GM18907 (cell line): ENCODE measurements at regions not wholly inside any gene's neighbourhood (a gene's known extent, or its start where the extent isn't known, plus 50 kb on each side); places are given as distances from the start of the nearest gene placed in this dataset.
"Not testable (repeated sequence)": the region's sequence is repeated elsewhere in the genome, so short reads cannot be mapped to it uniquely, and the experiment has no call there.

Source experiments
- ATAC-seq: cut with Tn5 transposase; IDR thresholded peaks from one replicate; pipeline ENCODE4 v1.9.1; 2021; ENCODE audit warnings: mild to moderate bottlenecking, moderate library complexity; ENCODE audit not compliant: unreplicated experiment

- ATAC-seq: peak; percentile 84
These were observed 107.6 kb upstream of the CYRIA start for GRCh38 chr2:16773080-16773713.

- ATAC-seq: no peak
These were observed 102.3 kb upstream of the CYRIA start for GRCh38 chr2:16767789-16768476.

- no peak for ATAC-seq
These were observed 99.7 kb upstream of the CYRIA start for GRCh38 chr2:16765356-16765755.

GRCh38 chr2:16764487-16764886, 98.9 kb upstream of the CYRIA start:
- ATAC-seq: no peak

- no peak for ATAC-seq
These were observed 97.9 kb upstream of the CYRIA start for GRCh38 chr2:16763493-16763899.

DNA sequence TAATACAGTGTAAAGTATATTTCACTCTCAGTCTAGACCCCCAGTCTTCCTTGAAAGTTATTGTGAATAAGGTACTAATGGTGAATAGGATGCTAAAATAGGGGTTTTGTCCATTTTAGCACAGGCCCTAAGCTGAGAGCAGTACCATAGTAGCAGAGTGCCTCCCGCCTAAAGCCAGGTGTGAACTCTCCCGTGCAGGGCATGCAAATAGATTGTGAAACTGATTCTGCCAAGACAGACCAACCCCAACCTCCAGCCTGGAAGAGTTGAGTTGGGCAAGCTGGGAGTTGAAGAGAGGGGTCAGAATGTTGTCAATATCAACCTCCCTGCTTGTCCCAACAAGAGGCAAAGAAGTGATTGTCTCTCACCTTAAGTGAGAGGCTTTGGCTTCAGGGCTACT, 97.4 kb upstream of the CYRIA start:
- no peak for ATAC-seq

- no peak for ATAC-seq
These were observed 94.8 kb upstream of the CYRIA start for GRCh38 chr2:16760426-16760825.

DNA sequence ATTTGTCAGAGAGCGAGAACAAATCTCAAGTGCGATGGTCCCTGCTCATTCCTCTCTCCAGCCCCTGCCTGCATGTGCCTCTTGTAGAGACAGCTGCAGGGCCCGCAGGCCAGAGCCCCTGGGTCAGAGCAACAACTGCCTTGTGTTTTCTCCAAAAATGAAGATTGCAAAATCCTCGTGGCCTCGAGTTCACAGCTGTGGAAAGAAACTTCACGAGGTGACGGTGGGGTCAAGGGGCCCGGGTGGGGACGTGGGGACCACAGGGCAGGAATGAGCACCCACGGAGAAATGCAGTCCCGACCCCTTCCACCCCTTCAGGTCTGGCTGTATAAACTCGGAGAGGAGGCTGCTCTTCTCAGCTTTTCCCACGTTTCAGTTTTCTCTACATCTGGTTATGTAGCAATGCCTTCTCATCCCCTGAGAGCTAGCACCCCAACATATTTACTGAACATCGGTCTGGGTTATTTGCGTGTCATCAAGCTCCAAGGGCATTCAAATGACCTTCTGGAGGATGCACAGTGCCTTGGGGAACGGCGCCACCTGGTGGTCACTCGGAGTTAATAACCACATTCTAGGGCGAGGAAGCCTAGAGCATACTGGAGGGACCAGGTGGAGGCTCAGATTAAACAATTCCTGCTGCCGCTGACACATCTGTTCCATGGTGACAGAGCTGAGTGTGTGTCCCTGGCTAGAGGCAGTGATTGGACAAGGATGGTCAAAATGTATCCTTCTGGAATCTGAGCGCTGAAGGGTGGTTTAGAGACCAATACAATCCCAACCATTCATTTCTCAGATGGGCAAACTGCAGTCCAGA, 91.4 kb upstream of the CYRIA start:
- ATAC-seq: peak; percentile 97

DNA sequence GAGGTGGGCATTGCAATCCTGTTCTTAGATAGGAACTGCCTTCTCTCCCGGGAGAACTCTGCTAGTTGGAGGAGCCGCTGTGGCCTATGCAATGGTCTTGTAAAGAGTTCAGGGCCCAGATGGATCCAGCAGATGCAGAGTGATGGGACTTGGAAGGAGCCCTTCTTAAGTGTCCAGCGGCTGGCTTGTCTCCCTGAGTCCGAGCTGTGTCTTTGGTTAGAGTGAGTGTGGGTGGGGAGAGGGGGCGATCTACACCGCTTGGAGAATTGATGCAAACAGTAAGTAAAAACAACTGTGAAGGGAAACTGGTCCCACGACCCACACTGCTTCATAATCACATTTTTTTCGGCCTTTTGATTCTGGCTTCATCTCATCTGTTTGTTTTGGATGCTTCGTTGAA, 89.8 kb upstream of the CYRIA start:
- ATAC-seq: no peak

- ATAC-seq: not testable (repeated sequence)
These were observed 87.4 kb upstream of the CYRIA start for GRCh38 chr2:16753025-16753424.

DNA sequence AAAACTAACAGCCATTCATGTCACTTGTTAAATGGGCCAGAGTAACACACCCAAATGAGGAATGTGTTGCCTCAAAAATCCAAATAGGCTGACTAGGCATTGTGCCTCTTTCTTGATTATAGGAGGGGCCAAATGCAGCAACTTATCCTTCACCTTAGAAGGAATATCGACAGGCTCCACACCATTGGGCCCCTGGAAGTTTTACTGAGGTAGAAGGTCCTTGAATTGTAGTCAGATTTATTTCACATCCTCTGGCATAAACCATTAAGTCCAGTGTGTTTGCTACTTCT, 85.2 kb upstream of the CYRIA start:
- ATAC-seq: not testable (repeated sequence)

DNA sequence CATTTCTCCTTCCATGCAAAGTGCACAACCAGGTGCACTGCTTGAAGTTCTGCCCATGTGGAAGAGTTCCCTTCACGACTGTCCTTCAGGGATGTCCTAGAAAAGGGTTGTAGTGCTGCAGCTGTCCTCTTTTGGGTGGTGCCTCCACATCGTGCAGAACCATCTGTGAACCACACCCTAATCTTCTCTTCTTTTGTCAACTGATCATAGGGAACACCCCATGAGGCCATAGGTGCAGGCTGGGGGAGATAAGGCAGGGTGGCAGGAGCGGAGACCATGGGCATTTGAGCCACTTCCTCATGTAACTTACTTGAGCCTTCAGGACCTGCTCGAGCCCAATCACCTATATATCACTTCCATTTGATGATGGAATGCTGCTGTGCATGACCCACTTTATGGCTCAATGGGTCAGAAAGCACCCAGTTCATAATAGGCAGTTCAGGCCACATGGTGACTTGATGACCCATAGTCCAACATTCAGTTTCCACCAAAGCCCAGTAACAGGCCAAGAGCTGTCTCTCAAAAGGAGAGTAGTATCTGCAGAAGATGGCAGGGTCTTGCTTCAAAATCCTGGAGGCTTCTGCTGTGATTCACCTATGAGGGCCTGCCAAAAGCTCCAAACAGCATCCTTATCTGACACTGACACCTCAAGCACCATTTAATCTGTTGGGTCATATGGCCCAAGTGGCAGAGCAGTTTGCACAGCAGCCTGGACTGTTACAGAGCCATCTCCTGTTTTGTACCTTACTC, 84.7 kb upstream of the CYRIA start:
- no peak for ATAC-seq

- not testable (repeated sequence) for ATAC-seq
These were observed 83.1 kb upstream of the CYRIA start for GRCh38 chr2:16748511-16749266.

DNA sequence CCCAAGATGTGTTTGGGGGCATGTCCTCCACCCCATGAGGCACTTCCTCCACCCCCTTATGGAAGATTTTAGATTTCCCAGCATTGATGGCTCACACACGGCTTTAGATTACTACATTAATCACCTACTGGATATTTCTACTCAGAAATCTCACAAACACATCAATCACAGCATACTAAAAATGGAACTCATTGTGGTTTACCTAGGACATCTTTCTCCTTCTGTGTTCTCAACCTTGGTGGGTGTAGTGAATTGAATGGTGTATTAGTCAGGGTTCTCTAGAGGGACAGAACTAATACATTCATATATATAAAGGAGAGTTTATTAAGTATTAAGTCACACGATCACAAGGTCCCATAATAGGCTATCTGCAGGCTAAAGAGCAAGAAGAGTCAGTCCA, 82.1 kb upstream of the CYRIA start:
- no peak for ATAC-seq

- ATAC-seq: no peak
These were observed 81.6 kb upstream of the CYRIA start for GRCh38 chr2:16747257-16747656.

DNA sequence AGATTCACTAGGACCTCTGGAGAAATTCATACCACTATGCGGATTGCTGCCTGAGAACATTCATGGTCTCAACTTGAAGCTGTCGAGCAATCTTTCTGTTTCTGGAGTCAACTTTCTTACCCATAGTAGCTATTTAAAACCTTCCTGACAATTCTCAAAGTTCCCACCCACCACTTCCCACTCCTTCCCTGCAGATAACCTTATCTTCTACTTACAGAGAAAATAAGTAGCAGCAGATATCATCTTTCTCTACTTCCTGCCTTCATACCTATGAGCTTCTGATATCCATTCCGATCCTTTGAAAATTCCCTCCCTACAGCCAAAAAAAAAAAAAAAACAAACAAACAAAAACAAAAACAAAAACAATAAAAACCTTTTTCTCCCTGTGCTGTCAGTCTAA, 81.2 kb upstream of the CYRIA start:
- ATAC-seq: no peak

- ATAC-seq: no peak
These were observed 80.7 kb upstream of the CYRIA start for GRCh38 chr2:16746329-16746728.

- ATAC-seq: no peak
These were observed 79.8 kb upstream of the CYRIA start for GRCh38 chr2:16745466-16745865.

- ATAC-seq: no peak
These were observed 78.9 kb upstream of the CYRIA start for GRCh38 chr2:16744521-16744920.

DNA sequence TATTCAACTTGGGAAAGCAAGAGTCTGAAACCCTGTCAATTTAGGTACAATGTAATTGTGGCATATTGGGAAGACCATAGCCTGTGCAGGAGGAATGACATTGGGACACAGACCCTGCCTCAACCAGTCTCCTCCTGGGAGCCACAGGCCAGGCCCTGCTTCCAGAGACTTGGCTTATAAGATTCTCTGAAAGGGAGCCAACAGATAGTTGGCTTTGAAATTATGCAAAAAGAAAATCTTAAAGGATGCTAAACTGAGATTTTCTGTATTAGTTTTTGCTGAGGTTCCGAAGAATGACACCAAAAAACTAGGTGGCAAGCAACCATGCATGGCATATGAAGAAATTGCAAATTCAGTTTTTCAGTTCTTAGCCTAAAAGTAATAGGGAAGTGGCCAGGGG, 76.4 kb upstream of the CYRIA start:
- ATAC-seq: no peak

- ATAC-seq: no peak
These were observed 75.9 kb upstream of the CYRIA start for GRCh38 chr2:16741498-16741897.
